NCI-H510A treated with DMSO at 0.1 percent for 48 hours (cell line): ENCODE measurements at regions not wholly inside any gene's neighbourhood (a gene's known extent, or its start where the extent isn't known, plus 50 kb on each side); places are given as distances from the start of the nearest gene placed in this dataset.
"Not testable (repeated sequence)": the region's sequence is repeated elsewhere in the genome, so short reads cannot be mapped to it uniquely, and the experiment has no call there.

Source experiments
- DNase-seq: peaks from one replicate; lab custom pipeline; 2025; lab: John Stamatoyannopoulos, UW

DNA sequence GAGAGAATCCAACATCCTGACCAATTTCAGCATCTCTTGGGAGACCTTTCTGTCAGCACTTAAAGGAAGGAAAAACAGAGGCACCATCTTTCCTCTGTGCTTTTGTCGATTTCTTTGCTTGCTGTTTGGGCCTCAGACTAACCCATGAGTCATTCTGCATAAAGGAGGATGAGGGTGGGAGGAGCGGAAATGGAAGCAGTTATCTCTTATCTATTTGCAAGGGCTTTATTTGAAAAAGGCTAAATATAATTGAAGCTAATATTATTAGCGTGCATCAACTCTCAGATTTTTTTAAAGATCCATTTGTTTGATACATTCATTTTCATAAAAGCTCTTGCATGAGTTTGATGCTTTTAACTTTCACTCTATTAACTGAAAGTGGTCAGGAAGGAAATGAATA lies 72.9 kb downstream of the ZNF622 start:
- DNase-seq = no peak

DNA sequence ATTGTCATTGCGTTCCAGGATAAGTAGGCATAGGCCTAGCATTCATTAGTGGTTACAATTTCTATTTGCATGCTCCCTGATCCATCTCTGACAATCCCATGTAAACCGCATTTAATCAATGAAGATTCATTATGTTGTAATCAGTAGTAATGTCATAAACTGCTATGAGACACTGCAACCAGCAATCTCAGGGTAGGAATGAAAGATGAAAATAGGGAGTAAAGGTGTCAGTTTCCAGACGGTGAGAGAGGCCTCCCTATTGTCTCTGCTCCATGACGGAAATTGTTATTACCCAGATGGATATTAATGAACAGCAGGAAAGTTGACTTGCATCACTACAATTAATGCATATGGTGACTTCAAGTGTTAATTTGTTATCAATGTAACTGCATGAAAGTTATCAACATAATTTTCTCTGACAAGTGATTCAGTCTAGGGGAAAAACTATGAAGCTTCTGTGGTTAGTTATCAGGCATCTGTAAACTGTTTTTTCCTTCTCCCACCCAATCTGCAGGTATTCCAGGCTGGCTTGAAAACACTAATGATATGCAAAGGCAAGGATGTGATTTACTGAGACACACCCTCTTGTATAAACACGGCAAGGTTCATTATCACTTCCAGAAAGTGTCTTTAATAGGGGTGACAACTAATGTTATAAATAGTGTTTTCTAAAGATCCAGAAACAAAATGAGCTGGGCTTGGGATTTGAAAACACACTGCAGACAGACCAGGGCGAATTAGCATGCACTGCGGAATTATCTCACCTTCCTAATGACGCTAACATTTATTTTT lies 73.5 kb downstream of the ZNF622 start:
- no peak for DNase-seq

DNA sequence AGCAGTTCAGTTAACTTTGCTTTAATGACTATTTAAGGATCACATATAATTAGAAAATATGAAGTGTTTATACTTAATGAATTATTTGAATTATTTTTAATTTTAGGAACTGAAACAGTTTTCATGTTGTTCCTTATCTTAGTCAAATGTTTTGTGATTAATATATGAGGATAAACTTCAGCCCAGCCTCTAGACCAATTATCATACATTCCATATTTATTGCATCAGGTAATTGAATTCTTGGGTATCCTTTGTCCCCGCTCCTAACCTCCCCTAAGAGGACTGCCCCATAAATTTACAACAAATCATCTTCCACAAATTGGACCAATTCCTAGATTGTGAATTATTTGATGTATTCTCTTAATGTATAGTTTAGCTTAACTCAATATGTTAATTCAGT lies 74.8 kb downstream of the ZNF622 start:
- no peak for DNase-seq

DNA sequence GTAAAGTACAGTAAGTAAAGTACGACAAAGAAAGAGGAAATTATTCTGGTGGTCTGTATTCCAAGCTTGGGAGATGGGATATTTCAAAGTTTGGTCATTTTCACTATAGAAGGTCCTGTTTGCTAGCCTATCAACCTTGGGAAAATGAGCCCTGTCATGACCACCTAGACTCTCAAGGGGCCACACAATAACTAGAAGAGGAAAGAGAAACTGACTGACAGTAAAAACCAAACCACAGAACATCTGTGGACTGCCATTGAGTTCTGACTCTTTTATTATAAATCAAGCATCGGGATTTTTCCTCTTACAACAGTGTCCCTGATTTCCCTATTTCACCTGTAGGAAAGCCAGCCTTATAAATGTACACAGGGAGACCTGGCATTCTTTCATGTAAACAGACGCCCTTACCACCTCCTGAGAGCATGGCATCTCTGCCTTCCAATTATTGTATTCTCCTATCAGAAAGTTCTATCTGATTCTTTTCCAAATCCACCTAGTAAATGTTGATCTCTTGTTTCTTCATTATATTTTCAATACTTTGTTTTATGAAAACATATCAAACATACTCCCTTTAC lies 80.0 kb downstream of the ZNF622 start:
- no peak for DNase-seq

DNA sequence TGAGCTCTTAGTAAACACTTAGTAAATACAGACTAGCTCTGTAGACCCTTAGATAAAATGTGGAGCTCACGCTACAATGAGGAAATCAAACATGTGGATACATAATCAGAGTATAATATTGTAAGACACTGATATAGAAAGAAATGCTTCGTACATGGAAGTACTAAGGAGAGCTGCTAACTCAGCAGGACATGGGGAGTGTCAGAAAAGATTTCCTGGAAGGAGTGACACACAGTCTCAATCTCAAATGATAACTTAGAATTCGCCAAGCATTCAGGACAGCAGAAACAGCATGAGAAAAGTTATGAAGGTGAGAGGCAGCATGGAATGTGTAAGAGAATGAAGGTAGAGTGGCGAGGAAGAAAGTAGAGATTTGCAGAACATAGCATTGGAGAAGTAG lies 80.8 kb downstream of the ZNF622 start:
- no peak for DNase-seq

DNA sequence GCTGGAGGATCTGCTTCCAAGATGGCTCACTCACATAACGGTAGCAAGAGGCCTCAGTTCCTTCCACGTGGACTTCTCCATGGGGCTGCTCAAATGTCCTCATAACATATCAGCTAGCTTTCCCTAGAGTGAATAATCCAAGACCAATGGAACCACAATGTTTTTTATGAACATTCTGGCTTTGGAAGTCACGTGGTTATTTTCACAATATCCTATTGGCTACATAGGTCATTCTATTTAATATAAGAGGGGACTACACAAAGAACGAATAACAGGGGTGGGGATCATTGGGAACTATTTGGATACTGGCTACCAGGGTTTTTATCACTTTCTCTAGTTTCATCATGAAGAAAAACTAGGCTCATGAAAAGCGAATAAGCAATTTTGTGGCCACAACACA lies 81.4 kb downstream of the ZNF622 start:
- DNase-seq = no peak

DNA sequence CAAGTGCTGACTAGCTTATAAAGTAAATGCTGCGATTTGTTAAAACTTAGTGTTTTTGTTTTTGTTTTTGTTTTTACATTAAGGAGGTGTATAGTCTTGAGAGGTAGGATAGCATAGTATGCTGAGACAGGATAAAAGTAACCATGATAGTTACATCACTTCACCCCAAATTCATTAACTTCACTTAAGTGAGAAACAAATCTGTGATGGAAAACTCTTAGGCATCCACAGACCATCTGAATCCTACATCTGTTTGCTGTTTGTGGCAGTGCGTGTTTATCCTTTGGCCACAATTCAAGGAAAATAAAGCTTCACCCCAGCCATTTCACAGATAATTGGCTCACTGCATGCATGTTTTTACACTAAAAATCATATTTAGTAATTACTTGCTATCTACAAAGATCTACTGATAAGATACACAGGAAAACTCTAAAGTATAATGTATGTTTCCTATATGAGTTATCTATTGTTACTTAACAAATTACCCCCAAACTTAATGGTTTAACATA lies 82.0 kb downstream of the ZNF622 start:
- DNase-seq = no peak

DNA sequence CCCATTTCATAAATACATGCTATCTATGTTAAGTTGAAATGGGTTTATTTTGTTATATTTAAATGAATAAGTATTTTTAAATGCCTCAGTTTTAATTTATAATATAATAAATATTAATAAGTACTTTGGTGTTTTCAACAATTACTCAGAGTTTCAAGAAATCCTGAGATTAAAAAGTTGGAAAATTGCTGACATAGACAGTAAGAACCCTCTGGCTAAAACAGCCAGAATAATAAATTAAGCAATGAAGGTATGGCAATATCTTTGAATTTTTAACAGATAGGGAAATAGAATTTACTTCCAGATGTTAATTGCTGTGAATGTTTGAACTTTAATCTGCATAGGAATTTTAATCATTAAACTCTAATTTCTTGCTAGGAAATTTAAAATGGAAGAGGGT lies 83.6 kb downstream of the ZNF622 start:
- no peak for DNase-seq

DNA sequence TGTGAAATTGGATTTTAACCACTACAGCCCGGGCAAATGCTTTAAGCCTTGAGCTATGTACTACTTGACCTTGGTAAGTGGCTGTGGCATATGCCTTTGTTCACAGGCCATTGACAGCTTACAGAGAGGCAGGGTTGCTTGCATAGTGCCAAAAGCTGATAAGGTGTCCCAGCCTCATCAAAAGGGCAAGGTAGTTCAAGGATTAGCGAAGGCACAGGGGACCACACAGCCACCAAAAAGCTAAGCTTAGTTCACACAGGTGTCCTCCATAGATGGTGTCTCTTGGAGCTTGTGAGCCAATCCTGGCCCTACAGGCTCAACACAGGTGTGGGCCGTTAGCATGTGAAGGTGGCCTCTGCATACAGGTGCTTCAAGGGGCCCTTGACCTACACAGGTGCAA lies 86.8 kb downstream of the ZNF622 start:
- peak; percentile 32 for DNase-seq

DNA sequence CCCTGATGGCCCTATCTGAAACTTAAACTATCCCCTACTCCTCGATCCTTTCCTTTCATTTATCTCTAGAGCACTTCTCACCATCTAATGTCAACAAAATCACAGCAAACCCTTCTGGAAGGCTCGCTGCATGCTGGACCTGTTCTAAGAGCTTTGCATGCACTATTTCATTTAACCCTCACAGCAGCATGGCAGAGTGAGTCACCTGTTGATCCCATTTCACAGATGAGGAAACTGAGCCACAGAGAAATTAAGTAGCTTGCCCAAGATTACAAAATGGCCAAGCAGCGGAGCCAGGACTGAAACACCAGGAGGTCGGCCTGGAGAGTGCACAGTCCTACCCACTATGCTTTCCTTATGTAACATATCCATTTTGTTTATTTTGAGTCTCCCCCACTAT lies 93.1 kb downstream of the ZNF622 start:
- DNase-seq = no peak

DNA sequence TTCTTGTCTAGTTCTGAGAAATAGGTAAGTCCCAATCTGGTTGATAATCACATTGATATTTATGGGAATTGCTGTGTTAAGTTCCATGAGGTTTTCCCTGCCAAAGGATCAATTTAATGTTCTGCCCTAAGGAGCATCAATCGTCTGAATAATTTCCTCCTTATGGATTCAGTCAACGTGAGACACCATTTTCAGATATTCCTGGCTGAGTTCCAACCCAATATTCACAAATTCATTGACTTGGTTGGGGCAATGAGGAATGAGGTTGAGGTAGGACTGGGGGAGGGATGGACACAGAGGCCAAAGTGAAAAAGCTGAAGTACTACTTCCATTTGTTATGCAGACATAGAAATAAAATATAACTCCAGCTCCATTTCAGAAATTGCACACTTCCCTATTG lies 99.1 kb downstream of the ZNF622 start:
- no peak for DNase-seq

DNA sequence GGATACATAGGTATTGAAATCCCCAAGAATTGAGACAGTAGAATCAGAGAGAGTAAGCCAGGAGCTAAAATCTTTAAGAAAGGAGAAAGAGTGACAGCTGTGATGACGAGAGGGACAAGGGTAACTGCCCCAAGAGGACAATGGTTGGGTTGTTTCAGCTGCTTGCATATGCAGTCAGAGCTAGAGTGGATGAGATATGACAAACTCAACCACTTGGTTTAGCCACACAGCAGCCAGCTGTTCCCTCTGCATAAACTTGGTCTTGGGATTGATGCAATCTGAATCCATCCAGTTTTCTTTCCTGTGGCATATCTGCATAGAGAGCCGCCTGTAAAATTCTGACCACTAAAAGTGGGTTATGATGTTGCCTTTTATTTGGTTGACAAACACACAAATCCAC lies 100.7 kb downstream of the ZNF622 start:
- no peak for DNase-seq

DNA sequence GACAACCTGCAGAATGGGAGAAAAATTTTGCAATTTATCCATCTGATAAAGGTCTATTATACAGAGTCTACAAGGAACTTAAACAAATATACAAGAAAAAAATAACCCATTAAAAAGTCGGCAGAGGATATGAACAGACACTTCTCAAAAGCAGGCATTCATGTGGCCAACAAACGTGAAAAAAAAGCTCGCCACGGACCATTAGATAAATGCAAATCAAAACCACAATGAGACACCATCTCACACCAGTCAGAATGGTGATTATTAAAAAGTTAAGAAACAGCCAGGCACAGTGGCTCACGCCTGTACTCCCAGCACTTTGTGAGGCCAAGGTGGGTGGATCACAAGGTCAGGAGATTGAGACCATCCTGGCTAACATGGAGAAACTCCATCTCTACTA lies 112.2 kb downstream of the ZNF622 start:
- DNase-seq = not testable (repeated sequence)

DNA sequence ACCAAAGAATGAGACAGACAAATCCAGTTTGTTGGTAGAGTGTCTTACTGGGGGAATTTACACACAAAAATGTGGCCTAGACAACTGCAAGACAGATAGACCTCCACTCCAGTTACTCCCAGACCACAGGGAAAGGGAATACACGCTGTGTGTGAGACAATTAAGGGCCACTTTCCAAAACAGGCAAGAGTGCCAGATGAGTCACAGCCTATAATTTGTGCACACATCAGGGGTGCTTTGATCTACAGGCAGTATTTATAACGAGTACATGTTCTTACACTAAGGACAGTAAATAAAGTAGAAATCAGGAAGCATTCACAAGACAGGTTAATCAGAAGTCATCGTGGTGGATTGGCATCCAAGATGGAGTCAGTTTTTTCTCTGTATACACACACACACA lies 114.8 kb downstream of the ZNF622 start:
- no peak for DNase-seq

DNA sequence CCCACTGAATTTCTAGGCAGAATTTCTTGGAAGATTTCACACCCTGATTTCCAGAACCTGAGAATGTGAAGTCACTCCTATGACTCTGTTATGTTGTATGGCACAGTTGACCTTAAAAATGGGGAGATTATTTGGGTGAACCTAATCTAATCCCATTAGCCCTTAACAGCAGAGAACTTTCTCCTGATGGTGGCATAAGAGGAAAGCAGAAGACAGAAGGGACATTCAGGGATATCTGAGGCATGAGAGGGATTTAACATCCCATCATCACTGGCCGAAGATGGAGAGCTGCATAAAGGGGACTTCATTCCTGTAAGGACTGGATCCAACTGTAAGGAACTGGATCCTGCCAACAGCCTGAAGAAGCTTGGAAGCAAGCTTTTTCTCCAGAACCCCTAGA lies 119.2 kb downstream of the ZNF622 start:
- DNase-seq = no peak

DNA sequence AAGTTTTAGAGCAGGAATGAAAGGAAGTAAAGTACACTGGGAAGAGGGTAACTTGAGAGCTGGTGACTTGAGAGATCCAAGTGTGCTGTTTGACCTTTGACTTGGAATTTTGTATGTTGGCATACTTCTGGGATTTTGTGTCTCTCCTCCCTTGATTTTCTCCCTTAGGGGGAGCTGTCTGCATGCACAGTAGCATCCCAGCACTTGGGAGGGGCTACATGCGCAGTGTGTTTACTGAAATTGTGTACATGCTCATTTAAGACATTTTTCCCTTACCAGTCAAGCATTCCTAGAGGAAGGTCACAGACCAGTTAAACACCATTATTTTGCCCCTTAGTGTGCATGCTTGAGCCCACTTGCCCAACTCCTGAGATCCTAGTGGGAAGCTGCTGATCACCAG lies 120.1 kb downstream of the ZNF622 start:
- DNase-seq = no peak

DNA sequence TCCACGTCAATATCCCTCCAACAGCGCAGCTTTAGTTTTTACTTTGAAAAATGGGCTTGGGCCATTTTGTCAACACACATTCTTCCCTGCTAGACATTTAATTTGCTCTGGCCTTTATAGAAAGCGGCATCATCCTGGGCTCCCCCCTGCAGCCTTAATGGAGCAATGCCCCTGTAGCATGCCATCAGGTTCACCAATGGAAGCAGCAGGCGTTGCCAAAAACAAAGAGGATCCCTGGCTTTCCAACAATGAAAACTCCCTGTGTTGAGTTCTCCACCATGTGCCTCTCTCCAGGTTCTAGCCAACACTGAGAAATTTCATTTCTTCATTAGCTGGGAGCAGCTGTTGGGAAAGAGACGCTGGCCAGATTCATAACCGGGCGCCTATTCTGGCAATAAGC lies 139.5 kb downstream of the ZNF622 start:
- no peak for DNase-seq

DNA sequence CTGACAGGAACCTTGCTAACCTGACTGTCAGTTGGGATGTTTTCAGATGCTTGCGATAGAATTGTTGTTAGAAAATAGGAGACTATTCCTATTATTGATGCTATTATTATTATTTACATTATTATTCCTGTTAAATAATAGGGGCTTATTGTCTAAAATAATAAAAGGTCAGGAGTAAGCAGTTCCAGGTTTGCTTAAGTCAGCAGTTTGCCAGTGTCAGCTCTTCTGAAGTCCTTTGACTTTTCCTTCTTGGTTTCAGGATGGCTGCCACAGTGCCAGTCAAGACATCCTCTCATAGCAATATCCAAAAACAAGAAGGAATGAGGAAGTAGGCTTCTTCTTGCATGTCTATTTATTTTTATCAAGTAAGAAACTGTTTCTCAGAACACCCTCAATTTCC lies 141.7 kb upstream of the MARCHF11 start:
- no peak for DNase-seq

DNA sequence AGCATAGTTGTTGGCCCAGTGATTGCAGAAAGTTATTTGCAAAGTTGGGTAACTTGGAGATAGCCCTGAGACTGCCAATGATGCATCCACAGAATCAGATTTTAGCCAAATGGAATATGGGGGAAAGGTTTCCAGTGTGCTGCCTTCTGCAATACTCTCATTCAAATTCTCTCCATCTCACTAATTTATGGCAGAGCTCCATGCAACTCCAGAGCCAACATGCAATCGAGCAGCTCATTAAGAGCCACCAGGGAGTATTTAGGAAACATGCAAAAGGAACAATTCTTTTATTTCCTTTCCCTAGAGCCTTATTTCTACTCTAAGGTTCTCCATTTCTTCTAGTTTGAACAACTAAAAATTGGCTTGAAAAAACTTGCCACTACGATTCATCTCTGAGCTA lies 135.9 kb upstream of the MARCHF11 start:
- no peak for DNase-seq

DNA sequence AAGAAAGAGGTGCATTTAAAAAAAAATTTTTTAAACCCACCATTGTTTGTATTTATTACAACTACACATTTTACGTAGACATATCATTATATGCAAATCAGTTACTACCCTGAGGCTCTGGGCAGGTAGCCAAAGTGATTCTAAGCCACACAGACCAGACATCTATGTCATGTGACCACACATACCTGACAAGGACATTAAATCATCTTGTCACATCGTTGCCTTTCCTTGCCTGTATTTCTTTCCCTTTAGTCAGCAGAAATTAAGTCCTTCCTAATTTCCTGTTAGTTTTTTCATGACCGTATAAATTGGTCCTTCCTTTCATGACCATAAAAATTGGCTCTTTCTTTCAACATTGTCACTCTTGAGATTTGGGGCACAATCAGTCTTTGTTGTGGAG lies 134.2 kb upstream of the MARCHF11 start:
- peak; percentile 92 for DNase-seq

DNA sequence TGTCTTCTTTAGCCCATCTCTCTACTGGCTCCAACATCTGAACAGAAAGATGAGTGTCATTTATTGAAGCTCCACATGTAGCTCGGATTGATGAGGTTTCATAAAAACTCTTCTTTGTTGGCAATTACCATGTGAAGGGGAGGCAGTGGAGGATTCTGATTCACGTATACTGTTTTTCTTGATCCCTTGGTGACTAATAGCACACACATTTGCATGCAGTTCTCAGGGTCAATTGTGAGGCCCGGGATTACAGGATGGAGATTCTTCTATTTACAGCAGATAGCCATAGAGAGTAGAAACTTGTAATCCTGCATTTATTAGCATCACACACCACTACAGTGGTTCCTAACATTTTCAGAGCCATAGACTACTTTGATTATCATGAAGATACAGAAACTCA lies 133.2 kb upstream of the MARCHF11 start:
- no peak for DNase-seq

DNA sequence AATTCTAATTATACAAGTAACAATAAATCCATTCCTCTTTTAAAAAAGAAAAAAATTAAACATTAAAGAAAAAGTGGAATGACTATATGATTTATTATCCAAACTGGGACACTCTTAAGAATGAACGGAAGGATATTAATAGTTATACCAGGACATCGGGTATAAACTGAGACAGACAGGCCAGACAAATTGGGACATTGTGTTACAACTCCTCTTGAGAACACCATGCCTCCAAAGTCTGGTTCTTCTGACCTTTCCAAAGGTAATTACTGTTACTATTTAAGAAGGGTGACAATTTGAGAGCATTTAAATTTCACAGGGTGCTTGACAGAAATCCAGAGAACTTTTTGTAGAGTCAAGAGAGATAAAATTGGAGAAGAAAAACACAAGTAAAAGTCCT lies 132.1 kb upstream of the MARCHF11 start:
- no peak for DNase-seq

DNA sequence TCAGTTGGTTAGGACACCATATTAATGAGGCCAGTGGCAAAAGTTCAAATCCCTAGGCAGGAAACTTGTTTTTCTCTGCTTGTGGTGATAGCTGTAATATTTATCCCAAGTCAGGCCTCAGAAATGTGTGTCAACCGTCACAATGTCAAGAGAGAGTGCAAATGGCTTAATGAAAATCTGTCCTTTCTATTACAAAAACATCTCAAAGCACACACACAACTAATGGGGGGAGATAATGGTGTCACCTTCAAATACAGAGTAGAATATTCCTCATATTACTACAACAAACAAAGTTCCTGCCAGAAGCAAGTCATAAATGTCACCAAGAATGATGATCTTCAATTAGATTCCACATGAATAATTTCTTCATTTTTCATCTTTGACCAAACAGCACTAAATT lies 127.2 kb upstream of the MARCHF11 start:
- DNase-seq = no peak

DNA sequence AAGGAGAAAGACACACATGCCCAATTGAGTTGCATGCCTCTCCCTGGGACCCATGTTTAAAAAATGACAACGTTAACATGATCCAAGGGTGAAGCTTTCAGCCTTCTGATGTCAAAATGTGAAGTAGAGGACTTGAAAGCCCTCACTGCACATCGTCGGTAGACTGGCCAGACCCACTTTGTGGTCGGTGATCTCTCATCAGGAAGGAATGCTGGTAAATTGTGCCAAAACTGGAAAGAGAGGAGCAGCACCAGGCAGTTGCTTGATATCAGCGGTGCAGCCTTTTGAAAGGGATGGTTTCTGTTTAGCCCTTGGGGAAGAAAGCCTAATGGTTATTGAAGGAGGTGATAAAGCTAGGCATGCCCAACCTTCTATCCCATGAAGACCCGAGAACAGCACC lies 125.3 kb upstream of the MARCHF11 start:
- DNase-seq = no peak
